ENCODE measurements at regions not wholly inside any gene's neighbourhood (a gene's known extent, or its start where the extent isn't known, plus 50 kb on each side); places are given as distances from the start of the nearest gene placed in this dataset.

- TF ChIP-seq EZH2phosphoT487 (IDR thresholded peaks at IDR 0.05; ENCODE audit: insufficient read depth, low read depth) (no peak), EZH2 (IDR thresholded peaks at IDR 0.05; ENCODE audit: insufficient read depth, poor library complexity, severe bottlenecking) (no peak)
Observed at GRCh38 chr13:69142101-69142500, 965.5 kb upstream of the ATXN8OS start.

Measured in GM23248 (cell line).